HG03108 (cell line): ENCODE measurements at regions not wholly inside any gene's neighbourhood (a gene's known extent, or its start where the extent isn't known, plus 50 kb on each side); places are given as distances from the start of the nearest gene placed in this dataset.
"Not testable (repeated sequence)": the region's sequence is repeated elsewhere in the genome, so short reads cannot be mapped to it uniquely, and the experiment has no call there.

Experiments used
- ATAC-seq: cut with Tn5 transposase; IDR thresholded peaks from one replicate; pipeline ENCODE4 v1.9.1; 2021; ENCODE audit warnings: moderate library complexity; ENCODE audit not compliant: unreplicated experiment

- no peak for ATAC-seq
Measured at GRCh38 chr10:10017716-10018115, 1000.0 kb upstream of the CELF2 start.

- no peak for ATAC-seq
Measured at GRCh38 chr10:10020945-10021344, 996.7 kb upstream of the CELF2 start.

GRCh38 chr10:10032991-10033390 is 984.7 kb upstream of the CELF2 start:
- no peak for ATAC-seq

- ATAC-seq, result no peak
Measured at GRCh38 chr10:10038348-10038747, 979.3 kb upstream of the CELF2 start.

GRCh38 chr10:10039595-10039994 is 978.1 kb upstream of the CELF2 start:
- no peak for ATAC-seq

GRCh38 chr10:10043083-10043482 is 974.6 kb upstream of the CELF2 start:
- ATAC-seq, result no peak

- no peak for ATAC-seq
Measured at GRCh38 chr10:10044922-10045764, 972.5 kb upstream of the CELF2 start.

GRCh38 chr10:10045765-10046028 is 972.0 kb upstream of the CELF2 start:
- no peak for ATAC-seq

GRCh38 chr10:10047426-10047825 is 970.2 kb upstream of the CELF2 start:
- no peak for ATAC-seq

- ATAC-seq, result no peak
Measured at GRCh38 chr10:10053051-10053450, 964.6 kb upstream of the CELF2 start.

GRCh38 chr10:10054466-10054865 is 963.2 kb upstream of the CELF2 start:
- no peak for ATAC-seq

GRCh38 chr10:10055656-10056442 is 961.8 kb upstream of the CELF2 start:
- no peak for ATAC-seq

- ATAC-seq, result no peak
Measured at GRCh38 chr10:10056961-10057360, 960.7 kb upstream of the CELF2 start.

- no peak for ATAC-seq
Measured at GRCh38 chr10:10067644-10068043, 950.0 kb upstream of the CELF2 start.

GRCh38 chr10:10074847-10075246 is 942.8 kb upstream of the CELF2 start:
- not testable (repeated sequence) for ATAC-seq

GRCh38 chr10:10078446-10078845 is 939.2 kb upstream of the CELF2 start:
- no peak for ATAC-seq

GRCh38 chr10:10092581-10092980 is 925.1 kb upstream of the CELF2 start:
- no peak for ATAC-seq

- no peak for ATAC-seq
Measured at GRCh38 chr10:10093021-10093420, 924.7 kb upstream of the CELF2 start.

- ATAC-seq, result no peak
Measured at GRCh38 chr10:10094691-10095090, 923.0 kb upstream of the CELF2 start.

GRCh38 chr10:10096296-10096695 is 921.4 kb upstream of the CELF2 start:
- no peak for ATAC-seq

GRCh38 chr10:10096898-10097297 is 920.8 kb upstream of the CELF2 start:
- ATAC-seq, result no peak

GRCh38 chr10:10101106-10101505 is 916.6 kb upstream of the CELF2 start:
- no peak for ATAC-seq
